Astrocyte of the spinal cord (primary cell): ENCODE measurements at regions not wholly inside any gene's neighbourhood (a gene's known extent, or its start where the extent isn't known, plus 50 kb on each side); places are given as distances from the start of the nearest gene placed in this dataset.

ENCODE experiments used
- DNase-seq: peaks from one replicate; pipeline ENCODE4 v3.0.0; 2011; ENCODE audit warnings: low read depth, low spot score
- H3K4me3 ChIP-seq: 2 replicates; pipeline ENCODE4 v1.5.1; 2011; ENCODE audit warnings: low read depth, mild to moderate bottlenecking, low read length, moderate library complexity
- CTCF ChIP-seq: IDR thresholded peaks from 2 replicates; pipeline ENCODE4 v1.5.1; 2012; ENCODE audit warnings: low read depth, mild to moderate bottlenecking, low read length, inconsistent platforms
- in situ Hi-C: cut with HindIII; loops from 2 replicates; pipeline ENCODE4 v1.10.0; 2017; ENCODE audit warnings: low sequenced_read_pairs

GRCh38 chr7:53500076-53500475, 464.6 kb downstream of the POM121L12 start:
- DNase-seq = no peak
- no peak for TF ChIP-seq CTCF
- in situ Hi-C loops = no loop called here
- no peak overlapping the region for H3K4me3 ChIP-seq

- no peak for TF ChIP-seq CTCF
- in situ Hi-C loops = no loop called here
- no peak overlapping the region for H3K4me3 ChIP-seq
- no peak for DNase-seq
Measured at GRCh38 chr7:53504914-53505313, 469.5 kb downstream of the POM121L12 start.

GRCh38 chr7:53518319-53518718, 482.9 kb downstream of the POM121L12 start:
- no peak for TF ChIP-seq CTCF
- in situ Hi-C loops = no loop called here
- no peak overlapping the region for H3K4me3 ChIP-seq
- no peak for DNase-seq

GRCh38 chr7:53520841-53521240, 485.4 kb downstream of the POM121L12 start:
- DNase-seq = no peak
- TF ChIP-seq CTCF = no peak
- no peak overlapping the region for H3K4me3 ChIP-seq
- in situ Hi-C loops = no loop called here

GRCh38 chr7:53521638-53522184, 486.3 kb downstream of the POM121L12 start:
- no peak for TF ChIP-seq CTCF
- in situ Hi-C loops = no loop called here
- no peak overlapping the region for H3K4me3 ChIP-seq
- no peak for DNase-seq

GRCh38 chr7:53539558-53539957, 504.1 kb downstream of the POM121L12 start:
- TF ChIP-seq CTCF = no peak
- H3K4me3 ChIP-seq = no peak overlapping the region
- DNase-seq = no peak
- in situ Hi-C loops = no loop called here

- no peak for TF ChIP-seq CTCF
- in situ Hi-C loops = no loop called here
- no peak overlapping the region for H3K4me3 ChIP-seq
- DNase-seq = no peak
Measured at GRCh38 chr7:53541475-53541874, 506.0 kb downstream of the POM121L12 start.
